Smooth muscle cell (in vitro differentiated cells): ENCODE measurements at regions not wholly inside any gene's neighbourhood (a gene's known extent, or its start where the extent isn't known, plus 50 kb on each side); places are given as distances from the start of the nearest gene placed in this dataset.

Experiments used
- DNase-seq: peaks from one replicate; lab custom pipeline; 2025; ENCODE audit not compliant: unreplicated experiment; lab: John Stamatoyannopoulos, UW
- H2AFZ ChIP-seq: fragments of 200-600 bp; sonication (generic); 2 replicates; pipeline ENCODE4 v1.6.0; 2016; ENCODE audit warnings: antibody characterized with exemption, low read depth, mild to moderate bottlenecking
- H3F3A ChIP-seq: fragments of 200-600 bp; sonication (generic); 2 replicates; pipeline ENCODE4 v1.6.0; 2017; ENCODE audit warnings: antibody characterized with exemption, low read depth
- H3K27ac ChIP-seq: fragments of 200-600 bp; sonication (generic); 2 replicates; pipeline ENCODE4 v1.5.1; 2016; ENCODE audit warnings: low read depth, mild to moderate bottlenecking
- H3K27me3 ChIP-seq: fragments of 200-600 bp; sonication (generic); 2 replicates; pipeline ENCODE4 v1.6.1; 2016; ENCODE audit warnings: low read depth, mild to moderate bottlenecking
- H3K36me3 ChIP-seq: fragments of 200-600 bp; sonication (generic); 2 replicates; pipeline ENCODE4 v1.5.1; 2016; ENCODE audit warnings: low read depth
- H3K4me1 ChIP-seq: fragments of 200-600 bp; sonication (generic); 2 replicates; pipeline ENCODE4 v1.5.1; 2016; ENCODE audit warnings: low read depth
- H3K4me2 ChIP-seq: fragments of 200-600 bp; sonication (generic); 2 replicates; pipeline ENCODE4 v1.6.0; 2016; ENCODE audit warnings: mild to moderate bottlenecking
- H3K4me3 ChIP-seq: fragments of 200-600 bp; sonication (generic); 2 replicates; pipeline ENCODE4 v1.5.1; 2016; ENCODE audit warnings: mild to moderate bottlenecking
- H3K79me2 ChIP-seq: fragments of 200-600 bp; sonication (generic); 2 replicates; pipeline ENCODE4 v1.6.0; 2016; ENCODE audit warnings: low read depth, mild to moderate bottlenecking
- H3K9ac ChIP-seq: fragments of 200-600 bp; sonication (generic); 2 replicates; pipeline ENCODE4 v1.6.0; 2016; ENCODE audit warnings: low read depth
- H3K9me3 ChIP-seq: fragments of 200-600 bp; sonication (generic); replicated peaks from 2 replicates; pipeline ENCODE4 v1.5.1; 2016; ENCODE audit warnings: low read depth
- H4K20me1 ChIP-seq: fragments of 200-600 bp; sonication (generic); 2 replicates; pipeline ENCODE4 v1.6.0; 2016; ENCODE audit warnings: low read depth
- CTCF ChIP-seq: fragments of 200-600 bp; sonication (generic); IDR thresholded peaks from 2 replicates; pipeline ENCODE4 v1.5.1; 2017; ENCODE audit warnings: borderline replicate concordance, mild to moderate bottlenecking, antibody characterized with exemption; ENCODE audit not compliant: insufficient read depth, poor library complexity, severe bottlenecking
- WGBS: methylation state at CpG from one replicate; pipeline ENCODE4 v1.1.7; 2016; ENCODE audit warnings: low lambda C conversion rate; 5-methylcytosine and 5-hydroxymethylcytosine counted together

GRCh38 chr7:9026121-9026520 is 592.7 kb downstream of the NXPH1 start:
- Histone ChIP-seq H3K4me1 (no peaks in the 10 kb centered on the region), H2AFZ (no peak overlapping the region), H3F3A (no peaks in the 10 kb centered on the region), H3K27me3 (no peaks in the 10 kb centered on the region), H3K36me3 (no peaks in the 10 kb centered on the region), H3K9me3 (no peaks in the 10 kb centered on the region), H3K4me2 (no peak overlapping the region), H3K79me2 (no peaks in the 10 kb centered on the region), H4K20me1 (no peaks in the 10 kb centered on the region), H3K27ac (no peak overlapping the region), H3K9ac (no peak overlapping the region), H3K4me3 (no peak overlapping the region)
- no peak for TF ChIP-seq CTCF
- DNase-seq = no peak
- 87% methylated on average over 5 of the region's 5 CpGs for WGBS

DNA sequence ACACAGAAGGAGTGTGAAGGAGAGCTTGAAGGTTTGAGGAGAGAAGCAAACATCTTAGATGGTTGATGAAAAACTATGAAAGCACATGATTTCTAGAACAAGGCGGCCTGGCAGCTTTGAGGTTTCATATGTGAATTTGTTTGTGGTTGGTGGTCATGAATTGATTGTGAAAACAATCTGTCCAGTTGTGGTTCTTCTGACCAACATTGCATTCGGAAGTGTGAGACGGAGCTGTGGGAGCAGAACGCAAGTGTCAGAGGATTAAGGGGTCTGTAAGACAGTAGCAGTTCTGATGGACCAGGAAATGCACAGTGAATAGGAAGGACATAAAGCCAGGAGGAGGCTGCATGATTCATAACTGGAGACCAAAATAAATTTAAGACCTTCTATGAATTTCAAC is 594.6 kb downstream of the NXPH1 start:
- 77% methylated on average over 4 of the region's 4 CpGs for WGBS
- no peak overlapping the region for H3K4me3 ChIP-seq
- no peak for DNase-seq
- H3K27ac ChIP-seq = no peak overlapping the region
- no peaks in the 10 kb centered on the region for H3K9me3 ChIP-seq
- no peak overlapping the region for H3K9ac ChIP-seq
- no peak for TF ChIP-seq CTCF
- H3K79me2 ChIP-seq = no peaks in the 10 kb centered on the region
- no peaks in the 10 kb centered on the region for H3F3A ChIP-seq
- no peak overlapping the region for H2AFZ ChIP-seq
- H3K36me3 ChIP-seq = no peaks in the 10 kb centered on the region
- H4K20me1 ChIP-seq = no peaks in the 10 kb centered on the region
- no peaks in the 10 kb centered on the region for H3K27me3 ChIP-seq
- no peak overlapping the region for H3K4me2 ChIP-seq
- H3K4me1 ChIP-seq = no peaks in the 10 kb centered on the region

- Histone ChIP-seq H3K79me2 (no peaks in the 10 kb centered on the region), H3K36me3 (no peaks in the 10 kb centered on the region), H3K27me3 (no peaks in the 10 kb centered on the region), H3K4me3 (no peak overlapping the region), H4K20me1 (no peaks in the 10 kb centered on the region), H3K27ac (no peak overlapping the region), H3K9me3 (no peaks in the 10 kb centered on the region), H2AFZ (no peak overlapping the region), H3K4me1 (no peaks in the 10 kb centered on the region), H3K9ac (no peak overlapping the region), H3F3A (no peaks in the 10 kb centered on the region), H3K4me2 (no peak overlapping the region)
- DNase-seq = no peak
- WGBS = 83% methylated on average over 9 of the region's 9 CpGs
- no peak for TF ChIP-seq CTCF
These were observed 596.5 kb downstream of the NXPH1 start for GRCh38 chr7:9029681-9030530.

GRCh38 chr7:9030976-9031375 is 597.6 kb downstream of the NXPH1 start:
- H3K4me2 ChIP-seq = no peak overlapping the region
- H3K4me3 ChIP-seq = no peak overlapping the region
- TF ChIP-seq CTCF = no peak
- H3K4me1 ChIP-seq = no peaks in the 10 kb centered on the region
- whole genome bisulfite sequencing = 78% methylated on average over 2 of the region's 2 CpGs
- no peak for DNase-seq
- no peak overlapping the region for H3K27ac ChIP-seq
- no peak overlapping the region for H2AFZ ChIP-seq
- no peaks in the 10 kb centered on the region for H3F3A ChIP-seq
- no peak overlapping the region for H3K9ac ChIP-seq
- H3K27me3 ChIP-seq = no peaks in the 10 kb centered on the region
- no peaks in the 10 kb centered on the region for H3K9me3 ChIP-seq
- H3K36me3 ChIP-seq = no peaks in the 10 kb centered on the region
- no peaks in the 10 kb centered on the region for H4K20me1 ChIP-seq
- no peaks in the 10 kb centered on the region for H3K79me2 ChIP-seq
